HEK293T (cell line): ENCODE measurements at regions not wholly inside any gene's neighbourhood (a gene's known extent, or its start where the extent isn't known, plus 50 kb on each side); places are given as distances from the start of the nearest gene placed in this dataset.

ENCODE experiments used
- ARNT ChIP-seq: fragments of 450-650 bp; IDR thresholded peaks from 2 replicates; pipeline ENCODE4 v1.6.1; 2017; ENCODE audit warnings: mild to moderate bottlenecking
- BHLHE40 ChIP-seq: fragments of 450-650 bp; IDR thresholded peaks from 2 replicates; pipeline ENCODE4 v1.6.1; 2016; ENCODE audit warnings: mild to moderate bottlenecking, moderate library complexity, borderline replicate concordance
- FOXM1 ChIP-seq: fragments of 450-650 bp; IDR thresholded peaks from 2 replicates; pipeline ENCODE4 v1.6.1; 2017; ENCODE audit warnings: mild to moderate bottlenecking, borderline replicate concordance
- HDGF ChIP-seq: fragments of 450-650 bp; IDR thresholded peaks from 2 replicates; pipeline ENCODE4 v1.6.1; 2017; ENCODE audit warnings: antibody characterized with exemption, borderline replicate concordance
- SP1 ChIP-seq: fragments of 450-650 bp; IDR thresholded peaks from 2 replicates; pipeline ENCODE4 v1.6.1; 2017
- SUZ12 ChIP-seq: fragments of 450-650 bp; IDR thresholded peaks from 2 replicates; pipeline ENCODE4 v1.6.1; 2016; ENCODE audit warnings: mild to moderate bottlenecking
- TARDBP ChIP-seq: fragments of 450-650 bp; IDR thresholded peaks from 2 replicates; pipeline ENCODE4 v1.6.1; 2016
- ZNF384 ChIP-seq: fragments of 450-650 bp; IDR thresholded peaks from 2 replicates; pipeline ENCODE4 v1.6.1; 2016

GRCh38 chr4:34183926-34184325 lies 2060.4 kb downstream of the ARAP2 start:
- no peak for TF ChIP-seq BHLHE40
- no peak for TF ChIP-seq TARDBP
- TF ChIP-seq HDGF: no peak
- no peak for TF ChIP-seq SUZ12
- TF ChIP-seq ZNF384: no peak
- no peak for TF ChIP-seq SP1
- no peak for TF ChIP-seq FOXM1
- no peak for TF ChIP-seq ARNT
